KOPT-K1 (cell line): ENCODE measurements at regions not wholly inside any gene's neighbourhood (a gene's known extent, or its start where the extent isn't known, plus 50 kb on each side); places are given as distances from the start of the nearest gene placed in this dataset.

ENCODE experiments used
- H3K27ac ChIP-seq: fragments of 200-600 bp; sonication (generic); 2 replicates; pipeline ENCODE4 v1.5.1; 2016; ENCODE audit warnings: antibody characterized with exemption, mild to moderate bottlenecking, low read depth, low read length; ENCODE audit not compliant: poor library complexity, severe bottlenecking
- H3K36me3 ChIP-seq: fragments of 200-600 bp; sonication (generic); 2 replicates; pipeline ENCODE4 v1.5.1; 2017; ENCODE audit warnings: antibody characterized with exemption, mild to moderate bottlenecking, low read length, moderate library complexity; ENCODE audit not compliant: insufficient read depth
- H3K9me3 ChIP-seq: fragments of 200-600 bp; sonication (generic); 2 replicates; pipeline ENCODE4 v1.5.1; 2017; ENCODE audit warnings: antibody characterized with exemption, low read length, mild to moderate bottlenecking; ENCODE audit not compliant: insufficient read depth, poor library complexity, severe bottlenecking

DNA sequence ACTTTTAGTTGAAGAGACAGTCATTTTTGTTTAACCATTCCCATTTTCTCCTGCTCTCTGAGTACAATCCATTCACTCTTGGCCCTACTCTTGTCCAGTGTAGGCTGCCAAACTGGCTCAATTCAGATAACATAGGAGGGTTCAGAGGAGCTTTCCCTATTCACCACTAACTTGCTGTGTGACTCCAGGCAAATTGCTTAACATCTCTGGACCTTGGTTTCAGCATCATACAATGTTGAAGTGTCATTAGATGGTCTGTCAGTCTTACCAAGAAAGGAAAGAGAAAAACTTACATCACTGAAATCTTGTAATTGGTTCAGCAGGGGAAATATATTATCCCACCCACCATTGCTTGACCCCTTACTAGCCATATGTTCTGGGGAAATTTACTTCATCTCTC is 171.4 kb upstream of the MCHR2 start:
- H3K27ac ChIP-seq = no peak overlapping the region
- no peaks in the 10 kb centered on the region for H3K9me3 ChIP-seq
- H3K36me3 ChIP-seq = no peaks in the 10 kb centered on the region

DNA sequence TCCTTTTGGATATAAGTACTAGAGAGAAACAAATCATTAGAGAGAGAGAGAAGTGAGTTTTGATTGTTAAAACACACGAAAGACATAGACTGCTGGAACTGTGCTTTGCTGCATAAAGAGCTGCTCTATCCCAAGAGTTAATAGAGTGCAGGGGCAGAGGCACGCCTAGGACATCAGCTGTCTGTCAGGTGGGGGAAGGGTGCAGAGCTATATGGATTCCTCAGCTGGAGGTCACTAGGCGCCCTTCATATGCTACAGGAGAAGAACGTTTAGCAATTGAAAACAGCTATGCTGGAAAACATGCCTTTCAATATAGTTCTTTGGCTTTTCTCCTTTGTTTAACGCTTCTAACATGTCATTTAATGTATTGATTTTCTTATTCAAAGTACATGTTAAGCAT is 169.0 kb upstream of the MCHR2 start:
- Histone ChIP-seq H3K27ac (no peak overlapping the region), H3K9me3 (no peaks in the 10 kb centered on the region), H3K36me3 (no peaks in the 10 kb centered on the region)

DNA sequence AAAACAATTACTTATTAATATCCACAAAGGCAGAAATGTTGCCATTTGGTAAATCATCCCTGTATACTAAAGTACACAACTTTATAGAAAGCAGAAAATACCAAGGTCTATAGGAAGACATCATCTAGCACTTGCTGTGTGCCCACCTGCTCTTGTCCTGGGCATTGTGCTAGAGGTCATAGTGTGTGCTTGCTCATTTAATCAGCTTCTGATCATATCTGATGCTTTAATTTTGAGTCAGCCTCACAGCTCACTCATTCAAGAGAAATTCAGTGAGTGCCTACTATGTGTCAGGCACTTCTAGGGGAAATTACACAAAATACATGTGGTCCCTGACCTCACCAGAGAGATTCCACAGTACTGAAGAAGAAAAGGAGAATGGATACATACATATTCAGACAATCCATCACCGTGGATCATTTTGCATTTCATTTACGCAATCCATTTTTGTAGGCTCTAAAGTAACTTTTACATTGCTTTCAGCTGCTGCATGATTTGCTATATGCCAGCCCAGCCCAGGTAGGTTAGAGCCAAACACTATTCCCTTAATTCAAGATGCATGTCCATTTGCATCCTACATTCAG is 167.9 kb upstream of the MCHR2 start:
- no peaks in the 10 kb centered on the region for H3K36me3 ChIP-seq
- no peaks in the 10 kb centered on the region for H3K9me3 ChIP-seq
- no peak overlapping the region for H3K27ac ChIP-seq

DNA sequence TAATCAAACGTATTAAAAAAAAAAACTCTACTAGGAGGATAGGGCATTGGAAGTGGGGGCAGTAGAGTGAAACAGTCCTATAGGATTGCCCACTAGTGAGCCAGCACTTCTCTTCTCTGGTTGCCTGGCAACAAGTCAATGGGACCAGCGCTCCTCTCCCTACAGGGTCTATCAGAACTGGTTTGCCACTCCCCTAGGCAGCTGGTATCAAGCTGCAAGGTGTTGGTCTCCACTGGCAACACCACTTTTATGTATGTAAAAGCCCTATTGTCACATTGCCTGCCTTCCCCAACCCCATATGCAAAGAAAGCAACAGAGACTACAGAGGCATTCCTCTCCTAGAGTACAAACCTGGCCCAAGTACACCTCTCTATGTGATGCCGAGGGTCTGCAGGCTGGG is 166.9 kb upstream of the MCHR2 start:
- Histone ChIP-seq H3K27ac (no peak overlapping the region), H3K36me3 (no peaks in the 10 kb centered on the region), H3K9me3 (no peaks in the 10 kb centered on the region)

- Histone ChIP-seq H3K27ac (no peak overlapping the region), H3K36me3 (no peaks in the 10 kb centered on the region), H3K9me3 (no peaks in the 10 kb centered on the region)
Observed at GRCh38 chr6:100155141-100155540, 161.1 kb upstream of the MCHR2 start.

- Histone ChIP-seq H3K9me3 (no peaks in the 10 kb centered on the region), H3K27ac (no peak overlapping the region), H3K36me3 (no peaks in the 10 kb centered on the region)
Observed at GRCh38 chr6:100153636-100154275, 159.7 kb upstream of the MCHR2 start.

- no peaks in the 10 kb centered on the region for H3K9me3 ChIP-seq
- no peaks in the 10 kb centered on the region for H3K36me3 ChIP-seq
- H3K27ac ChIP-seq = no peak overlapping the region
Observed at GRCh38 chr6:100152201-100152600, 158.2 kb upstream of the MCHR2 start.

GRCh38 chr6:100144991-100145390 is 151.0 kb upstream of the MCHR2 start:
- no peak overlapping the region for H3K27ac ChIP-seq
- H3K36me3 ChIP-seq = no peaks in the 10 kb centered on the region
- H3K9me3 ChIP-seq = no peaks in the 10 kb centered on the region

GRCh38 chr6:100138346-100139022 is 144.5 kb upstream of the MCHR2 start:
- Histone ChIP-seq H3K27ac (peak overlapping the region; percentile 31), H3K9me3 (no peaks in the 10 kb centered on the region), H3K36me3 (no peaks in the 10 kb centered on the region)

DNA sequence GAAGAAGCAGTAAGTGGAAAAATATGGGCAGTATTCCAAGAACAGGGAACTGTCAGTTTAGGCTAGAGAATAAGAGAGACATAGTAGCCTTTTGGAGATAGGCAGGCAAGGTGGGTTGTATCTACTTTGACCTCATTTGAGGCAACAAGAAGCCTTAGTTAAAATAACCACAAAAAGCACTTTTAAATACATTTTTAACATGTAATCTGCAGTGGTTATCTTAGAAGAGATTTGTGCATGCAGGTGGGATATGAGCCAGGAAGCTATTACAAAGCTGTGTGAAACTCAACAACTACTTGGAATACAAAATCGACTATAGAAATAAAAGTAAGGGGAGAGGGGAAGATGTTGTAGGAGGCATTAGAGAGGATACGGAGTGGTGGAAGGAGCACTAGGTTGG is 143.7 kb upstream of the MCHR2 start:
- Histone ChIP-seq H3K36me3 (no peaks in the 10 kb centered on the region), H3K9me3 (no peaks in the 10 kb centered on the region), H3K27ac (peak overlapping the region; percentile 31)

GRCh38 chr6:100136590-100136989 is 142.6 kb upstream of the MCHR2 start:
- H3K27ac ChIP-seq = no peak overlapping the region
- H3K9me3 ChIP-seq = no peaks in the 10 kb centered on the region
- no peaks in the 10 kb centered on the region for H3K36me3 ChIP-seq

- Histone ChIP-seq H3K9me3 (peaks cover 4% of the 10 kb centered on the region), H3K36me3 (no peaks in the 10 kb centered on the region), H3K27ac (no peak overlapping the region)
Observed at GRCh38 chr6:100135977-100136376, 142.0 kb upstream of the MCHR2 start.

- Histone ChIP-seq H3K36me3 (no peaks in the 10 kb centered on the region), H3K9me3 (peaks cover 9% of the 10 kb centered on the region), H3K27ac (no peak overlapping the region)
Observed at GRCh38 chr6:100134703-100135102, 140.7 kb upstream of the MCHR2 start.

GRCh38 chr6:100134297-100134696 is 140.3 kb upstream of the MCHR2 start:
- H3K27ac ChIP-seq = no peak overlapping the region
- H3K36me3 ChIP-seq = no peaks in the 10 kb centered on the region
- H3K9me3 ChIP-seq = peaks cover 9% of the 10 kb centered on the region

- no peak overlapping the region for H3K27ac ChIP-seq
- peaks cover 9% of the 10 kb centered on the region for H3K9me3 ChIP-seq
- no peaks in the 10 kb centered on the region for H3K36me3 ChIP-seq
Observed at GRCh38 chr6:100132005-100132404, 138.0 kb upstream of the MCHR2 start.

DNA sequence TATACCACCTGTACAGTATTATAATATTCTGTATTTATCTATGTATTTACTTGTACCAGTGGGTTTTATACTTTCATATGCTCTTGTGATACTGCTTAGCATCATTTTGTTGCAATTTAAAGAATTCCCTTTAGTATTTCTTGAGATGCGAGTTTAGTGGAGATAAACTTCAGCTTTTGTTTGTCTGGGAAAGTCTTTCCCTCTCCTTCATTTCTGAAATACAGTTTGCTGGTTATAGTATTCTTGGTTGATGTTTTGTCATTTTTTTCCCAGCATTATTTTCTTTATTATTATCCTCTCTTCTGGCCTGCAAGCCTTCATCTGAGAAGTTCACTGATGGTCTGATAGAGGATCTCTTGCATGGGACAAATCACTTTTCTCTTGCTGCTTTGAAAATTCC is 136.6 kb upstream of the MCHR2 start:
- peaks cover 9% of the 10 kb centered on the region for H3K9me3 ChIP-seq
- H3K27ac ChIP-seq = no peak overlapping the region
- H3K36me3 ChIP-seq = no peaks in the 10 kb centered on the region
